SU-DHL-6 (cell line): ENCODE measurements at regions not wholly inside any gene's neighbourhood (a gene's known extent, or its start where the extent isn't known, plus 50 kb on each side); places are given as distances from the start of the nearest gene placed in this dataset.

Experiments
- CTCF ChIP-seq: fragments of 200-600 bp; sonication (generic); IDR thresholded peaks from one replicate; pipeline ENCODE4 v1.5.1; 2017; ENCODE audit warnings: antibody characterized with exemption, mild to moderate bottlenecking, low read length, moderate library complexity; ENCODE audit not compliant: insufficient read depth, poor library complexity, severe bottlenecking
- EZH2phosphoT487 ChIP-seq: fragments of 200-600 bp; sonication (generic), shearing (Covaris generic); conservative IDR thresholded peaks from 2 replicates; pipeline ENCODE4 v1.6.1; 2018; ENCODE audit warnings: mild to moderate bottlenecking, antibody characterized with exemption, low read length, moderate library complexity, mixed read lengths

GRCh38 chr4:26141051-26141721 lies 179.6 kb upstream of the RBPJ start:
- TF ChIP-seq CTCF (no peak), EZH2phosphoT487 (no peak)
